NCI-H226 (cell line): ENCODE measurements at regions not wholly inside any gene's neighbourhood (a gene's known extent, or its start where the extent isn't known, plus 50 kb on each side); places are given as distances from the start of the nearest gene placed in this dataset.
"Not testable (repeated sequence)": the region's sequence is repeated elsewhere in the genome, so short reads cannot be mapped to it uniquely, and the experiment has no call there.

Source experiments
- DNase-seq: peaks from one replicate; pipeline ENCODE4 v3.0.0-alpha.2; 2015

- DNase-seq = no peak
Measured at GRCh38 chr3:4077950-4078349, 225.2 kb upstream of the SETMAR start.

- no peak for DNase-seq
Measured at GRCh38 chr3:4078903-4079302, 224.3 kb upstream of the SETMAR start.

- no peak for DNase-seq
Measured at GRCh38 chr3:4079339-4080195, 223.6 kb upstream of the SETMAR start.

GRCh38 chr3:4083225-4084015, 219.7 kb upstream of the SETMAR start:
- DNase-seq = no peak

- no peak for DNase-seq
Measured at GRCh38 chr3:4084271-4084670, 218.9 kb upstream of the SETMAR start.

- not testable (repeated sequence) for DNase-seq
Measured at GRCh38 chr3:4086662-4087061, 216.5 kb upstream of the SETMAR start.

GRCh38 chr3:4091786-4092185, 211.4 kb upstream of the SETMAR start:
- no peak for DNase-seq

GRCh38 chr3:4097801-4098200, 205.4 kb upstream of the SETMAR start:
- no peak for DNase-seq

GRCh38 chr3:4099607-4100006, 203.6 kb upstream of the SETMAR start:
- no peak for DNase-seq

- DNase-seq = no peak
Measured at GRCh38 chr3:4107430-4107829, 195.7 kb upstream of the SETMAR start.

- DNase-seq = no peak
Measured at GRCh38 chr3:4113811-4114522, 189.2 kb upstream of the SETMAR start.

- no peak for DNase-seq
Measured at GRCh38 chr3:4119119-4119518, 184.1 kb upstream of the SETMAR start.

- no peak for DNase-seq
Measured at GRCh38 chr3:4125576-4125975, 177.6 kb upstream of the SETMAR start.

- DNase-seq = no peak
Measured at GRCh38 chr3:4138150-4138785, 164.9 kb upstream of the SETMAR start.

- DNase-seq = no peak
Measured at GRCh38 chr3:4138786-4139431, 164.3 kb upstream of the SETMAR start.

GRCh38 chr3:4139462-4140140, 163.6 kb upstream of the SETMAR start:
- DNase-seq = no peak

GRCh38 chr3:4140921-4141320, 162.2 kb upstream of the SETMAR start:
- no peak for DNase-seq

GRCh38 chr3:4147556-4148118, 155.5 kb upstream of the SETMAR start:
- no peak for DNase-seq

- DNase-seq = no peak
Measured at GRCh38 chr3:4149296-4149695, 153.9 kb upstream of the SETMAR start.

GRCh38 chr3:4150816-4151215, 152.4 kb upstream of the SETMAR start:
- DNase-seq = no peak

- no peak for DNase-seq
Measured at GRCh38 chr3:4151859-4152258, 151.3 kb upstream of the SETMAR start.

- no peak for DNase-seq
Measured at GRCh38 chr3:4153771-4154170, 149.4 kb upstream of the SETMAR start.
